ENCODE measurements at regions not wholly inside any gene's neighbourhood (a gene's known extent, or its start where the extent isn't known, plus 50 kb on each side); places are given as distances from the start of the nearest gene placed in this dataset.

- TF ChIP-seq CTCF (IDR thresholded peaks at IDR 0.05) (no peak), POLR2A (IDR thresholded peaks at IDR 0.05) (no peak), POLR2AphosphoS5 (IDR thresholded peaks at IDR 0.05) (no peak), EP300 (IDR thresholded peaks at IDR 0.05; ENCODE audit: low read depth) (no peak)
Observed at GRCh38 chrX:26778320-26778888, 562.4 kb downstream of the MAGEB5 start.

Measured in transverse colon (tissue), 4 donors.